ENCODE measurements at regions not wholly inside any gene's neighbourhood (a gene's known extent, or its start where the extent isn't known, plus 50 kb on each side); places are given as distances from the start of the nearest gene placed in this dataset.

DNA sequence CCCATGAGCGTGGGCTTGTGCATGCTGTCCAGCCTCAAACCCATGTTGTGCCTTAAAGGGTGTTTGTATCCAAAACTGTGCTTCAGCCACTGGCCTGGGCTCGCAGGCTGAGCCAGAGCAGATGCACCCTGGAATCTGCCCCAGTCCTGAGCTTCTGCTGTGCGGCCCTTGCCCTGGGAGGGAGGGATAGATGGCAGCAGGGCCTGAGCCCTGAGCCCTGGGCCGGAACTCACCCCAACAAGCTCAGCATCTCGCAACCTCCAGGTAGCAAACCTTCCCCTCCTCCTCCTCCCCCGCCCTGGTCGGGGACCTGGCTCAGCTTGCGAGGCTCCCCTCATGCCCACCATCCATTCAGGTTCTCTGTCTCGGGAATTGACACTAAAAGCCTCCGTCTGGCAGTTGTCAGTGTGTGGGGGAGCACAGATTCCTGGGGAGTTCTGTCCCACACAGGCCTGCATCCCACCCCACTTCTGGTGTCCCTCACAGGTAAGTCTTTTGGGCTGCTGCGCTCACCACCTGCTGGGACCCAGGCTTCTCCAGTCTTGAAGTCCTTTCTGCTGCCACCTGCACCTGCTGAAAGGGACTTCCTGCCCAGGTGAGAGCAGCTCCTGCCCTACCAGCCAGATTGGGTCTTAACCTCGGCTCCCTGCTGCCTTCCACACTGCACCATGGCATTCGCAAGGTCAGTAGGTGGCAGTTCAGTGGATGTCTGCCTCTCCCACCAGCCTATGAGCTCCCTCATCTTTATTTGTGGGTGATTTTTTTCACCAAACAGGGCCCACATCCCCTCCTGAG is 55.2 kb upstream of the OLFM1 start:
- TF ChIP-seq, protein P1, sequence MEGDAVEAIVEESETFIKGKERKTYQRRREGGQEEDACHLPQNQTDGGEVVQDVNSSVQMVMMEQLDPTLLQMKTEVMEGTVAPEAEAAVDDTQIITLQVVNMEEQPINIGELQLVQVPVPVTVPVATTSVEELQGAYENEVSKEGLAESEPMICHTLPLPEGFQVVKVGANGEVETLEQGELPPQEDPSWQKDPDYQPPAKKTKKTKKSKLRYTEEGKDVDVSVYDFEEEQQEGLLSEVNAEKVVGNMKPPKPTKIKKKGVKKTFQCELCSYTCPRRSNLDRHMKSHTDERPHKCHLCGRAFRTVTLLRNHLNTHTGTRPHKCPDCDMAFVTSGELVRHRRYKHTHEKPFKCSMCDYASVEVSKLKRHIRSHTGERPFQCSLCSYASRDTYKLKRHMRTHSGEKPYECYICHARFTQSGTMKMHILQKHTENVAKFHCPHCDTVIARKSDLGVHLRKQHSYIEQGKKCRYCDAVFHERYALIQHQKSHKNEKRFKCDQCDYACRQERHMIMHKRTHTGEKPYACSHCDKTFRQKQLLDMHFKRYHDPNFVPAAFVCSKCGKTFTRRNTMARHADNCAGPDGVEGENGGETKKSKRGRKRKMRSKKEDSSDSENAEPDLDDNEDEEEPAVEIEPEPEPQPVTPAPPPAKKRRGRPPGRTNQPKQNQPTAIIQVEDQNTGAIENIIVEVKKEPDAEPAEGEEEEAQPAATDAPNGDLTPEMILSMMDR (IDR thresholded peaks at IDR 0.05 in 2 of 3, conservative IDR thresholded peaks at IDR 0.05 in 1 of 3; ENCODE audit: insufficient read depth in 2 of 3, low read depth in 1 of 3, low read length in 3 of 3): no peak
- no peak for TF ChIP-seq ZBTB1 (CRISPR knock-in tag; IDR thresholded peaks at IDR 0.05; ENCODE audit: borderline replicate concordance, low read depth)
- TF ChIP-seq ETV6 (IDR thresholded peaks at IDR 0.05; ENCODE audit: borderline replicate concordance in 1 of 2, low read depth in 2 of 2, low read length in 1 of 2): no peak
- TF ChIP-seq ETV6 (CRISPR knock-in tag; IDR thresholded peaks at IDR 0.05; ENCODE audit: borderline replicate concordance): no peak
- TF ChIP-seq GATA2 (CRISPR knock-in tag; IDR thresholded peaks at IDR 0.05): no peak
- TF ChIP-seq, protein P2, sequence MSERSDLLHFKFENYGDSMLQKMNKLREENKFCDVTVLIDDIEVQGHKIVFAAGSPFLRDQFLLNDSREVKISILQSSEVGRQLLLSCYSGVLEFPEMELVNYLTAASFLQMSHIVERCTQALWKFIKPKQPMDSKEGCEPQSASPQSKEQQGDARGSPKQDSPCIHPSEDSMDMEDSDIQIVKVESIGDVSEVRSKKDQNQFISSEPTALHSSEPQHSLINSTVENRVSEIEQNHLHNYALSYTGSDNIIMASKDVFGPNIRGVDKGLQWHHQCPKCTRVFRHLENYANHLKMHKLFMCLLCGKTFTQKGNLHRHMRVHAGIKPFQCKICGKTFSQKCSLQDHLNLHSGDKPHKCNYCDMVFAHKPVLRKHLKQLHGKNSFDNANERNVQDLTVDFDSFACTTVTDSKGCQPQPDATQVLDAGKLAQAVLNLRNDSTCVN (CRISPR knock-in tag; IDR thresholded peaks at IDR 0.05): no peak
- TF ChIP-seq ZNF274 (IDR thresholded peaks at IDR 0.05; ENCODE audit: borderline replicate concordance, low read depth, low read length): no peak
- TF ChIP-seq MTA1 (IDR thresholded peaks at IDR 0.05; ENCODE audit: borderline replicate concordance): no peak
